Panc1 (cell line): ENCODE measurements at regions not wholly inside any gene's neighbourhood (a gene's known extent, or its start where the extent isn't known, plus 50 kb on each side); places are given as distances from the start of the nearest gene placed in this dataset.

Source experiments
- ATAC-seq: fragments of 200-7000 bp; cut with Tn5 transposase; 2 replicates; pipeline ENCODE4 v1.9.1; 2020; ENCODE audit warnings: mild to moderate bottlenecking, moderate library complexity
- BruUV-seq: library from RNA; stranded (reverse); fragments of 400-500 nt; replicated peaks from 2 replicates; lab custom pipeline; 2021; lab: Mats Ljungman, UMichigan
- CTCF ChIA-PET: fragments of 300-600 bp; sonication (Branson Sonifier 250); formaldehyde crosslinking; loops from one replicate; lab custom pipeline; 2022; ENCODE audit warnings: antibody characterized with exemption; lab: Charles Lee
- POLR2A ChIA-PET: fragments of 300-600 bp; sonication (Branson Sonifier 250); formaldehyde crosslinking; loops from one replicate; lab custom pipeline; 2022; ENCODE audit warnings: antibody characterized with exemption; lab: Charles Lee
- DNase-seq: peaks from one replicate; pipeline ENCODE4 v3.0.0-alpha.2; 2010; ENCODE audit warnings: low read depth, low spot score
- H3K27ac ChIP-seq: 2 replicates; pipeline ENCODE4 v1.5.1; 2011; ENCODE audit warnings: mild to moderate bottlenecking, low read length, inconsistent platforms
- H3K27me3 ChIP-seq: fragments of 200-500 bp; sonication (Bioruptor generic); 2 replicates; pipeline ENCODE4 v1.6.0; 2014; ENCODE audit warnings: low read length, inconsistent platforms; ENCODE audit not compliant: control insufficient read depth, insufficient read depth
- H3K36me3 ChIP-seq: fragments of 200-500 bp; sonication (Bioruptor generic); 2 replicates; pipeline ENCODE4 v1.5.1; 2014; ENCODE audit warnings: inconsistent platforms, mild to moderate bottlenecking, low read length, moderate library complexity; ENCODE audit not compliant: control insufficient read depth, insufficient read depth
- H3K4me1 ChIP-seq: 2 replicates; pipeline ENCODE4 v1.5.1; 2011; ENCODE audit warnings: inconsistent platforms, mild to moderate bottlenecking, low read length, moderate library complexity; ENCODE audit not compliant: control insufficient read depth, insufficient read depth
- H3K4me3 ChIP-seq, 2 experiments: 2 replicates each; pipeline ENCODE4 v1.5.1; 2011 to 2012; ENCODE audit warnings: low read depth in 2 of 2, low read length in 2 of 2, mild to moderate bottlenecking in 2 of 2, inconsistent platforms in 1 of 2, moderate library complexity in 1 of 2
- H3K9me3 ChIP-seq: fragments of 200-500 bp; sonication (Bioruptor generic); 2 replicates; pipeline ENCODE4 v1.5.1; 2014; ENCODE audit warnings: low read depth, mild to moderate bottlenecking, inconsistent platforms, low read length, moderate library complexity; ENCODE audit not compliant: control insufficient read depth, insufficient read depth
- POLR2AphosphoS5 ChIP-seq: IDR thresholded peaks from 2 replicates; pipeline ENCODE4 v1.6.1; 2012; ENCODE audit warnings: mild to moderate bottlenecking, low read depth, low read length, moderate library complexity
- SIN3A ChIP-seq: IDR thresholded peaks from 2 replicates; pipeline ENCODE4 v1.6.1; 2012; ENCODE audit warnings: low read depth, mild to moderate bottlenecking, low read length, moderate library complexity, borderline replicate concordance; ENCODE audit not compliant: insufficient read depth
- TCF7L2 ChIP-seq: IDR thresholded peaks from 2 replicates; pipeline ENCODE4 v1.6.1; 2011; ENCODE audit warnings: mild to moderate bottlenecking, low read depth, low read length, inconsistent platforms
- in situ Hi-C: cut with HindIII; loops from 2 replicates; pipeline ENCODE4 v1.10.0; 2016; ENCODE audit warnings: low sequenced_read_pairs, low pct_unique_long_range_greater_than_20kb
- intact Hi-C: fragments of 100-400 bp; cut with micrococcal nuclease; formaldehyde crosslinking; loops from one replicate; pipeline ENCODE4 v1.10.0; 2022; ENCODE audit not compliant: unreplicated experiment
- TF ChIP-seq, protein P1 (sequence below): fragments of 450-650 bp; IDR thresholded peaks from 2 replicates; pipeline ENCODE4 v1.5.1; 2017; ENCODE audit warnings: mild to moderate bottlenecking
- TF ChIP-seq, protein P2 (sequence below), 2 experiments: IDR thresholded peaks; 2 replicates each; pipeline ENCODE4 v1.6.1; 2011 to 2012; ENCODE audit warnings: low read depth in 2 of 2, control low read depth in 1 of 2, low read length in 1 of 2, mild to moderate bottlenecking in 1 of 2, moderate library complexity in 1 of 2; ENCODE audit not compliant: insufficient read depth in 1 of 2

DNA sequence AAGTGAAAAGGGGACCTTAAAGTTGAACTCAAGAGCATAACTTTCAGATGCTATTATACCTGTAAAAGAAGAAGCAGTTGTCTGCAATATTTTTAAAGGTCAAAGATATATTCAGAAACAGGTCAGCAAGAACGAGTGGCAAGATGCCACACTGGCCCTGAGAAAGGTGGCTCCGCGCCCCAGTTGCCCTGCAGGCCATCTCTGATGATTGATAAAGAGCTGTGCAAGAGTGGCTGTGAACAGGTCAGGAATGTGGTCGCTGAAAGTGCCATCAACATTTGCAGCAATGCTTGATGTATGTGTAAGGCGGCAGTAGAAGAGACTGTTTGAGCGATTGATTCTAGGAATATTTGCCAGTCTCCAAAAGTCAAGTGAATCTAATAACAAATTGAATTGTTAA, 664.2 kb upstream of the SLC10A2 start:
- BruUV-seq = no TSS peak
- H3K27ac ChIP-seq = no peak overlapping the region
- CTCF ChIA-PET = no interaction called here
- no peaks in the 10 kb centered on the region for H3K36me3 ChIP-seq
- in situ Hi-C loops = no loop called here
- ATAC-seq (no peak), DNase-seq (no peak)
- H3K27me3 ChIP-seq = no peaks in the 10 kb centered on the region
- H3K9me3 ChIP-seq = no peaks in the 10 kb centered on the region
- POLR2A ChIA-PET = no interaction called here
- TF ChIP-seq TCF7L2 (no peak), POLR2AphosphoS5 (no peak), SIN3A (no peak)
- TF ChIP-seq, protein P1, sequence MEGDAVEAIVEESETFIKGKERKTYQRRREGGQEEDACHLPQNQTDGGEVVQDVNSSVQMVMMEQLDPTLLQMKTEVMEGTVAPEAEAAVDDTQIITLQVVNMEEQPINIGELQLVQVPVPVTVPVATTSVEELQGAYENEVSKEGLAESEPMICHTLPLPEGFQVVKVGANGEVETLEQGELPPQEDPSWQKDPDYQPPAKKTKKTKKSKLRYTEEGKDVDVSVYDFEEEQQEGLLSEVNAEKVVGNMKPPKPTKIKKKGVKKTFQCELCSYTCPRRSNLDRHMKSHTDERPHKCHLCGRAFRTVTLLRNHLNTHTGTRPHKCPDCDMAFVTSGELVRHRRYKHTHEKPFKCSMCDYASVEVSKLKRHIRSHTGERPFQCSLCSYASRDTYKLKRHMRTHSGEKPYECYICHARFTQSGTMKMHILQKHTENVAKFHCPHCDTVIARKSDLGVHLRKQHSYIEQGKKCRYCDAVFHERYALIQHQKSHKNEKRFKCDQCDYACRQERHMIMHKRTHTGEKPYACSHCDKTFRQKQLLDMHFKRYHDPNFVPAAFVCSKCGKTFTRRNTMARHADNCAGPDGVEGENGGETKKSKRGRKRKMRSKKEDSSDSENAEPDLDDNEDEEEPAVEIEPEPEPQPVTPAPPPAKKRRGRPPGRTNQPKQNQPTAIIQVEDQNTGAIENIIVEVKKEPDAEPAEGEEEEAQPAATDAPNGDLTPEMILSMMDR = no peak
- TF ChIP-seq, protein P2, sequence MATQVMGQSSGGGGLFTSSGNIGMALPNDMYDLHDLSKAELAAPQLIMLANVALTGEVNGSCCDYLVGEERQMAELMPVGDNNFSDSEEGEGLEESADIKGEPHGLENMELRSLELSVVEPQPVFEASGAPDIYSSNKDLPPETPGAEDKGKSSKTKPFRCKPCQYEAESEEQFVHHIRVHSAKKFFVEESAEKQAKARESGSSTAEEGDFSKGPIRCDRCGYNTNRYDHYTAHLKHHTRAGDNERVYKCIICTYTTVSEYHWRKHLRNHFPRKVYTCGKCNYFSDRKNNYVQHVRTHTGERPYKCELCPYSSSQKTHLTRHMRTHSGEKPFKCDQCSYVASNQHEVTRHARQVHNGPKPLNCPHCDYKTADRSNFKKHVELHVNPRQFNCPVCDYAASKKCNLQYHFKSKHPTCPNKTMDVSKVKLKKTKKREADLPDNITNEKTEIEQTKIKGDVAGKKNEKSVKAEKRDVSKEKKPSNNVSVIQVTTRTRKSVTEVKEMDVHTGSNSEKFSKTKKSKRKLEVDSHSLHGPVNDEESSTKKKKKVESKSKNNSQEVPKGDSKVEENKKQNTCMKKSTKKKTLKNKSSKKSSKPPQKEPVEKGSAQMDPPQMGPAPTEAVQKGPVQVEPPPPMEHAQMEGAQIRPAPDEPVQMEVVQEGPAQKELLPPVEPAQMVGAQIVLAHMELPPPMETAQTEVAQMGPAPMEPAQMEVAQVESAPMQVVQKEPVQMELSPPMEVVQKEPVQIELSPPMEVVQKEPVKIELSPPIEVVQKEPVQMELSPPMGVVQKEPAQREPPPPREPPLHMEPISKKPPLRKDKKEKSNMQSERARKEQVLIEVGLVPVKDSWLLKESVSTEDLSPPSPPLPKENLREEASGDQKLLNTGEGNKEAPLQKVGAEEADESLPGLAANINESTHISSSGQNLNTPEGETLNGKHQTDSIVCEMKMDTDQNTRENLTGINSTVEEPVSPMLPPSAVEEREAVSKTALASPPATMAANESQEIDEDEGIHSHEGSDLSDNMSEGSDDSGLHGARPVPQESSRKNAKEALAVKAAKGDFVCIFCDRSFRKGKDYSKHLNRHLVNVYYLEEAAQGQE (IDR thresholded peaks at IDR 0.05; ENCODE audit: insufficient read depth in 1 of 2, low read depth in 2 of 2, low read length in 1 of 2) = no peak
- no peaks in the 10 kb centered on the region for H3K4me1 ChIP-seq
- H3K4me3 ChIP-seq = no peak overlapping the region
- intact Hi-C loops = no loop called here

DNA sequence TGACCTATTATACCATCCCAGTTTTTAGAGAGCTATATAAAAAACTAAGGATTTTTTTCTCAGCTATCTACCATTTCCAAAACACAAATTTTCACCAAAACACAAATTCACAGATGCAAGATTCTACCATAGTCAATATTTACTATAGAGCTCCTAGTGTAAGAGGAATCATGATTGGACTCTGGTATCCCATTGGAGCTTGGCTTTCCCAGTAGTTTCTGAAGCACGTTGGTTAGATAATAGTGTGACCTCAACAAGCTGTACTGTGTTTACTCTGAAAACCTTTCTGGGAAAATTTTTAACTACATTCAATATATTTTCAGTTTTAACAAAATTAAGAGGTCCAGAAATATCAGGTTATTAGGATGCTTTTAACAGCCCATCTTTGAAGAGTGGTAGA, 660.6 kb upstream of the SLC10A2 start:
- TF ChIP-seq POLR2AphosphoS5 = no peak
- TF ChIP-seq, protein P2 (IDR thresholded peaks at IDR 0.05; ENCODE audit: insufficient read depth in 1 of 2, low read depth in 2 of 2, low read length in 1 of 2) = no peak
- no peak for TF ChIP-seq SIN3A
- TF ChIP-seq, protein P1 = no peak
- no peak for TF ChIP-seq TCF7L2
- Histone ChIP-seq H3K9me3 (no peaks in the 10 kb centered on the region), H3K4me1 (no peaks in the 10 kb centered on the region), H3K36me3 (no peaks in the 10 kb centered on the region), H3K27me3 (no peaks in the 10 kb centered on the region), H3K27ac (no peak overlapping the region), H3K4me3 (no peak overlapping the region)
- DNase-seq (no peak), ATAC-seq (no peak)
- in situ Hi-C loops = no loop called here
- CTCF ChIA-PET = no interaction called here
- BruUV-seq = no TSS peak
- POLR2A ChIA-PET = no interaction called here
- intact Hi-C loops = no loop called here
